Femur (tissue), 1 donor: ENCODE measurements at regions not wholly inside any gene's neighbourhood (a gene's known extent, or its start where the extent isn't known, plus 50 kb on each side); places are given as distances from the start of the nearest gene placed in this dataset.
"Not testable (repeated sequence)": the region's sequence is repeated elsewhere in the genome, so short reads cannot be mapped to it uniquely, and the experiment has no call there.

Source experiments
- DNase-seq: peaks from one replicate; pipeline ENCODE4 v3.0.0-alpha.2; 2017

DNA sequence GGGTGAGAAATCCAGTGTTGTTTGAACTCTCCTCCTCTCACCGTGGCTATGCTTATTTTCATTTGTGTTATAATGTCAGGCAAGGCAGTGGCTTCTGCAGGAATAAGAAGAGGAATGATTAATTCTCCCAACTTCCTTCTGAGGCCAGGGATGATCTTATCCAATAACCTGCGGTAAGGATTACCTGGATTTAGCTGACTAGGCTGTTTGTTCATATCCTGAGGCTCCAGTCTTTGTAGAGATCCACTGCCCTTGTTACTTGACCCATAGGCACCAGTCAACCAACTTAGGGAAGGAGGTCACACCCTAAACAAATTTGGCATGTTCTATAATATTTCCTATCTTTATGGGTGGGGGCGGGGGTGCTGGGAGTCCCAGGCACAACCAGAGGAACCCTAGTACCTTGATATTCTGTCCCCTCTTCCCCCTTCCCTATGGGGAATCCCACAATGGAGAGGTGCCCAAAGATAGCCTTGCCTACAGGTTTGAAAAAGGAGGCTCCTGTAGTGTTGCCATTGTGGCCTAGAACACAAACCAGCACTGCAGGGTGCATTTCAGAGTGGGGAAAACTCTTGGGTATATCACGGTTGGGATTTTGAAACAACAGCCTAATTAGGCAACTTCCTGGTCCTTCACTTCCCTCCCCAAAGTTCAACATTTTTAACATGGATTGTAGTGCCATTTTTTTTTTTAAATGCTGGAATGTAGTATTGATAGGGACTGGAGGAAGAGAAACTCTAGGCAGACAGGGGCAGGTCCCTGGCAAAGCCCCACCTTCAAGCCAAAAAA, 977.5 kb upstream of the SPRY2 start:
- DNase-seq, result no peak

GRCh38 chr13:81314461-81314860, 973.5 kb upstream of the SPRY2 start:
- DNase-seq, result no peak

GRCh38 chr13:81305928-81306327, 965.0 kb upstream of the SPRY2 start:
- DNase-seq, result no peak

- DNase-seq, result no peak
Observed at GRCh38 chr13:81304121-81304659, 963.3 kb upstream of the SPRY2 start.

DNA sequence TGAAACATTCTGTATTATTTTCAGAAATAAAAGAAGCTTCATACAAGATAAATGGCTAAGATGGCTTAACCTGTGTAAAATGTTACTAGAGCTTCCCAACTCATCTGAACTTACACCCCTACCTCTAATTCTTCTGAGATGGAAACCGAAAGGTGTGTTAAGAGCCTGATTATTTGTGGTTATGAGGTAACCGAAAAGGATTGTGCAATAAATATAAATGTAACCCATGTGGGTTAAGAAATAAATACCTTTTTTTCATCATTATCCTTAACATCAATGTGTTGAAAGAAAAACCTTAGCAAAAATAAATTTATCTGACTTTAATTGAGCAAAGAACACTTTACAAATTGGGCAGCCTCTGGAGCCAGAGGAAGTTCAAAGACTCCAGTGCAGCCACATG, 961.8 kb upstream of the SPRY2 start:
- DNase-seq, result no peak

DNA sequence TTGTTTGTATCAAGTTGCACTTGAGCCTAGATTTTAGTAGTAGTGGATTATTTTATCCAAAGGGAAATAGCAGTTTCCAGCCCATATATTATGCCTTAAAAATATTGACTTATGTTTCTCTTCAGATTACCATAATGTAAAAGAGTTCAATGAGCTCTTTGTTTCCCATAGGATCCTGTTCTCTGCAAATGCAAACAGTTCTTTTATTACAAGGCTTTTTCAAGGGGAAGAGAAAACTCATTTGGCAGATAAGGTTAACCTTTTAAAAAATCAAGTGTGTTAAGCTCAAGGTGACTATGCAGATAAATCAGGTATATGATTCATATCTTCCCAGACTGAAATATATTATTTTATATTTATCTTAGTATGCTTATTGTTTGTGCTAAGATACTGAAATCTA, 961.2 kb upstream of the SPRY2 start:
- DNase-seq, result no peak

DNA sequence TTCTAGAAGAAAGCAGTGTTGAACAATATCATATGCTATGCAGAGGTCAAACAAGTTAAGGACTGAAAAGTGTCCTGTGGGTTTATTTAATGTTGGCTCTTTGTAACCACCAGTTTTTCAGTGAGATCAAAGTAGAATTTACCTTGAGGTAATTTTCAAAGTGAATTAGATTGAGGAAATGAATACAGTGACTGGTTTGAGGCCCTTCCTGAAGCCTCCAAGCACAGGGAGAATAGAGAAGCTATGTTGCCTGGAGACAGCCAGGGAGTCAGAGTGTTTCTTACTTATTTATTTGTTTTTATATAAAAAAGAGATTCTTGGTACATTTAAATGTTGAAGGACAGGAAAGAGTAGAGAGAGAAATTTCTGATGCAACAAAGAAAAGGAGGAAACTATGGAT, 954.3 kb upstream of the SPRY2 start:
- no peak for DNase-seq

- DNase-seq, result no peak
Observed at GRCh38 chr13:81293594-81294164, 952.8 kb upstream of the SPRY2 start.

DNA sequence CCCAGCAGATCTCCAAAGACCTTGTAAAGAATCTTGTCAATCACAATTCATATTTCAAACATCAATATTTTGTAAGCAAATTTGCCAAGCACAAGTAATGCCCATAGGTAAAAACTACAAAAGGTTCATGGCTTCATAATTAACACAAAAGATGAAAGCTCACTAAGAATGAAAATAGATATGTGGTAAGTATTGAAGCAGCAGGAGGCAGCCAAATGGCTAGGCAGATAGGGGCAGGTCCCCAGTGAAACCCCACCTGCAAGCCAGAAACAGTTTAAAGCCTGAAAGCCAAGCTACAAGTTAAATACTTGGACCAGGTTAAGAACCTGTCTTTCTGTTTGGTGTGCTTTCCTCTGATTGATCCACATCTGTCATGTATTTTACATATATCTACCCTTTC, 942.6 kb upstream of the SPRY2 start:
- no peak for DNase-seq

GRCh38 chr13:81283062-81283461, 942.1 kb upstream of the SPRY2 start:
- DNase-seq, result no peak

DNA sequence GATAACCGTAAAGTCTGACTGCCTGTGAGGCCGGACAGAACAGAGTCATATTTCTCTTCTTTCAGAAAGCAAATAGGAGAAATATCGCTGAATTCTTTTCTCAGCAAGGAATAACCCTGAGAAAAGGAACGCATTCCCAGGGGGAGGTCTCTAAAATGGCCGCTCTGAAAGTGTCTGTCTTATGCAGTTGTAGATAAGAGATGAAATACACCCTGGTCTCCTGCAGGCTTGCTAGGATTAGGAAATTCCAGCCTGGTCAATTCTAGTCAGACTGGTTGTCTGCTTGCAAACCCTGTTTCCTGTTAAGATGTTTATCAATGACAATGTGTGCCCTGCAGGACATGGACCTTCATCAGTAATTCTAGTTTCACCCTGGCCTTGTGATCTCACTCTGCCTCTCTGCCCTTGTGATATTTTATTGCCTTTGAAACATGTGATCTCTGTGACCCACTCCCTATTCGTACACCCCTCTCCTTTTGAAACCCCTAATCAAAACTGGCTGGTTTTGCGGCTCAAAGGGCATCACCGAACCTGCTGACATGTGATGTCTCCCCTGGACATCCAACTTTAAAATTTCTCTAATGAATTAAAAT, 934.8 kb upstream of the SPRY2 start:
- no peak for DNase-seq

- DNase-seq, result no peak
Observed at GRCh38 chr13:81247711-81248110, 906.8 kb upstream of the SPRY2 start.

DNA sequence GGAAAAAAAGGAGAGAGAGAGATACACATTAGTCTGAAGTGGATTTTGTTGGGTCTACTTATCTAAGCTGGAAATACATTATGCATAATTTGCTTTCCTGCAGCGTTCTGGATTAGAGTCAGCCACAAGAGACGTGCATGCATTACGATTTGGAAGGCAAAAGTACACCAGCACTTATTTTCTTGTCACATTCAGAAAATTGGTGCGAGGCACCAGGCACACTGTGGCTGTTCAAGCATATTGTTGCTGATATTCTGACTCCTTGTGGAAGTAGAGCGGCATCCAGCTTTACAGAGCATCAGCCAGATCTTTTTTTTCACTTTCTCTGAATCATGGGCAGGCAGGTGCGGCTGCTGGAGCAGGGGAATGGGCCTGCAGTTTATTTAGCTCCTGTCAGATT, 905.6 kb upstream of the SPRY2 start:
- no peak for DNase-seq

DNA sequence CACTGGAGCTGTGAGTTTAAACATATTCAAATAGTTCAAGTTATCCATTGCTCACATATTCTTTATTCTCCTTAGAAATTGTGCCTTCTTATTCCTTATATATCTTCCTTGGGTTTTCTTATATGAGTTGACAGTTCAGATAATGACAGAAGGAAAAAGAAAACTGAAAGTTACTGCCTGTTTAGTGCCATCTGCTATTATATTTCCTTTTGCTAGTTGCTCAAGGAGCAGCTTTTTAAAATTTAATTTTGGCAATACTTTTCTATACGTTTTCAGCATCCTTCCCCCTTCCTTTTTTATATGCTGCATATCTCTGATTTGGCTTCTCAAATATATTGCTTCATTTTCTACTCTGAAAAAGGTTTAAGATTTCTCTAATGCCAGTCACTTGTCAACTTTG, 903.1 kb upstream of the SPRY2 start:
- DNase-seq, result no peak

GRCh38 chr13:81230386-81230785, 889.5 kb upstream of the SPRY2 start:
- no peak for DNase-seq

GRCh38 chr13:81226830-81227229, 885.9 kb upstream of the SPRY2 start:
- not testable (repeated sequence) for DNase-seq

- DNase-seq, result no peak
Observed at GRCh38 chr13:81224209-81224833, 883.4 kb upstream of the SPRY2 start.

DNA sequence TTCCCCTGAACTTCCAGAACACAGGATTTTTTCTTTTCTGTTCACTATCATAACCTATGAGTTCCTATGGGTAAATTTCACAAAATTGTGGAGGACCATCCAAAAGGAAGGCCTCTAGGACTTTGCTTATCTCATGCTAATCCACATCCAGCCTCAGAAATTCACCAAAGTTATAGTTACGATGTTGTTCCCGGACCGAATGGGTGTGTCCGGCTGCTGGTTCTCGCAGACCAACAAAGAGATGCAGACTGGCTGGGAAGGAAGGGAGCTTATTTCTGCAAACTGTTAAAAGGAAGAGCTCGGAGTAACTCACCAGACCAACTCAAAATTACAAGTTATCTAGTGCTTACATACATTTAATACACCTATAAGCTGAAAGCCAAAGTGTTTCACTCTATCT, 882.9 kb upstream of the SPRY2 start:
- no peak for DNase-seq

GRCh38 chr13:81211713-81212112, 870.8 kb upstream of the SPRY2 start:
- no peak for DNase-seq

DNA sequence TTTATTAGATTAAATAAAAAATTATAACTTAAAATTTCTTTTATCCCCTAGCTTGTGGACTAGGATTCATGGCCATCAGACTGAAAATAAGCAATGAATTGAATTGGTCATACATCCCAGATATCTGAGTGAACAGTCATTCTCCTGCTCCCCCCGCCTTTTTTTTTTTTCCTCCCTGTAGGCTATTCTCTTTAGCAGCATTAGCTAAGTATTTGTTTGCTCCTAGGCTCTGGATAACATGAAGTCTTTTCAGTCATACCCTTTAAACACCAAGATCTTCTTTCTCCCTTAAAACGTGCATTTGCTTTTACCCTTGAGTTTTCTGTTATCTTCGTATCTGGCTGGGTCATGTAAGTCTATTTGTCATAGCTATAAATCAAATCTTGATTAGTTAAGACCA, 866.7 kb upstream of the SPRY2 start:
- DNase-seq, result no peak

GRCh38 chr13:81207231-81207630, 866.3 kb upstream of the SPRY2 start:
- no peak for DNase-seq

- DNase-seq, result no peak
Observed at GRCh38 chr13:81203783-81204182, 862.9 kb upstream of the SPRY2 start.

DNA sequence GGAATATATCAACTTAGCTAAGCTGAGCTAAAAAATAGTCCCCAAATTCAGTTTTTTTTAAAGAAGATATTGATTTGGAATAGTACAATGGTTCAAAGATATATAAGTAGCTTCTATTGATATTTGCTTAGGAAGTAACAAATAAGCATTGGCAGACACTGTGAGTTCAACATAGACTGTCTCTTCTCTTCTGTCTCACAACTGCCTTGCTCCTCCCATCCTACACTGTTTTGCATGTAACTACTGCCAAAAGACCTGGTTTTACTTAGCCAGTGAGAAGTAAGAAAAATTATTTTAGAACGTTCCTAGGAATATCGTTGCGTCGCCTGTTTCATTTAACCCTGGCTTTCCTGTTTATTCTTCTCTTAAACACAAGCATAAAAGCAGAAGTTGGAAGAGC, 859.0 kb upstream of the SPRY2 start:
- DNase-seq, result no peak

- no peak for DNase-seq
Observed at GRCh38 chr13:81197966-81198365, 857.0 kb upstream of the SPRY2 start.
